GM21528 (cell line): ENCODE measurements at regions not wholly inside any gene's neighbourhood (a gene's known extent, or its start where the extent isn't known, plus 50 kb on each side); places are given as distances from the start of the nearest gene placed in this dataset.

ENCODE experiments used
- ATAC-seq: cut with Tn5 transposase; IDR thresholded peaks from one replicate; pipeline ENCODE4 v1.9.1; 2021; ENCODE audit warnings: mild to moderate bottlenecking, moderate library complexity; ENCODE audit not compliant: unreplicated experiment, low FRiP score

DNA sequence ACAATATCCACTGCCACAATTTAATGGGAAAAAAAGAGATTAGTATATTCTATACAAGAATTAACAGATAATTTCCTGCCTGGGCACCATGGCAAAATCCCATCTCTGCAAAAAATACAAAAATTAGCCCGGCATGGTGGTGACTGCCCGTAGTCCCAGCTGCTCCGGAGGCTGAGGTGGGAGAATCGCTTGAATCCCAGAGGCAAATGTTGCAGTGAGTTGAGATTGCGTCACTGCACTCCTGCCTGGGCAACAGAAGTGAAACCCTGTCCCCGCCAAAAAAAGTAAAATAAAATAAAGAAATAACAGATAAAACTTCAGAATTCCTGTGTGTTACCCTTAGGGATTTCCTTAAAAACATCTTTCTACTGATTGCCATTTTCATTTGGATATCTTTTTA lies 1194.8 kb upstream of the PIK3C3 start:
- ATAC-seq: no peak

DNA sequence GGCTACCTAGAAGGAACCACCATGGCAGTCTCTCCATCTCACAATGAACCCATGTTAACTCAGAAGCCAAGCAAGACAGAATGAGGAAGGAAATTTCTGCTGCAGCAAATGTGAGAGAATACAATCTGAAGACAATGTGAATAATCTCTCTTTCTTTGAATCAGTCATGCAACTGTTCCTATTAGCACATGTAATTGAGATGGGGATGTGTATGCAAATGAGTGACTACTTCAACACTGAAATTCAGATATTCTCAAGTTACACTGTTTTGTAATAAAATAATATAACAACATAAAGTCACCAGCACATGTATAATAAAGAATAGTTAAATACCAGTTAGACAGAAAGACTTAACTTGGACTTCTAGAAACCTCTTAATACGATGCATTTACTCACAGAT lies 1200.6 kb upstream of the PIK3C3 start:
- no peak for ATAC-seq

DNA sequence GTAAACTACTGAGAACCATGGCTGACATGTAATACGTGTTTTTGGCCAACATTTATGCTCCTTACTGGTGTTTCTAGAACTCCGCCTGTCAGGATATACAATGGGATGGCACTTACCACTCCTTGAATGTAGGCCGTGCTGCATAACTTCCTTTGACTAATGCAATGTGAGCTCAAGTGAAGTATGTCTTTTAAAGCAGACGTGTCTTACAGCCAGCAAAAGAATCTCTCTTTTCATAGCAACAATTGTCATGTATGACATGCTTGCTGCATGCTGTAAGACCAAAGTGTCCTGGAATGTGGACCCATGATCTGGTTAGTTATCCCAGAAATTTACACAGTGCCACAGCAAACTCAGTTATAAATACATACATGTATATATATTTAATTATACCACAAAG lies 1202.7 kb upstream of the PIK3C3 start:
- no peak for ATAC-seq

DNA sequence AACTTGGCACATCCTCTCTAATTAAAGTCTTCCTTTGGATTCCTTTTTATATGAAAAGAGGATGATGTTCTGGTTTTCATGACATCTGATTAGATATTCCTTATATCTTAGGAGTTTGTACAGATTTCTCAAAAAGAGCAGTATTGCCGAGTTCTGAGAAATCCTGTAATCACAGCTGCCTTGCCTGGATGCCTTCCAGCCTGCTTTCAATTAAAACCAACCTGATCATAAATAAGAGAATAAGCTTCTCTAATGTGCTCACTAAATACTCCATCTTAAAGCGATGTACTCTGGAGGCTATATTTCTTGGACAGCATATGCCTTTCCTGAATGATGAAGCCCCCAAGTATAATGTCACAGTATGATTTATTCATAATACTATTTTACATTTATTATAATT lies 1203.8 kb upstream of the PIK3C3 start:
- ATAC-seq: no peak

DNA sequence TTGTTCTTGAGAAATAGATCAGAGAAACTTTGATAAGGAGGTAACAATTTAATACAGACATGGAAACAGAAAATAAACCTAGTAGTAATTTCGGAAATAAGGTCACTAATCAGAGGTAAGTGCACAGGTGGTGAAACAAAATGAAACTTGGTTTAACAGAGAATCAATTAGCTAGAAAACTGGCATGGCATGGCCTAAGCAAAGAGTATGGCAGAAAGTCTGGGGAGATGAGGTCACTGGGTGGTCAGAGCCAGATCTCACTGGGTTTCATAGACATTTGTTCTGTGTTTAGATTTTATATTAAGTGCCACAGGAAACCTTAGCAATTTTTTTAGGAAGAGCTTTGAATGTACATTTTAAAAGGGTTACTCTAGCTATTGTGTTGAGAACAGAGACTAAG lies 1216.0 kb upstream of the PIK3C3 start:
- ATAC-seq: no peak

DNA sequence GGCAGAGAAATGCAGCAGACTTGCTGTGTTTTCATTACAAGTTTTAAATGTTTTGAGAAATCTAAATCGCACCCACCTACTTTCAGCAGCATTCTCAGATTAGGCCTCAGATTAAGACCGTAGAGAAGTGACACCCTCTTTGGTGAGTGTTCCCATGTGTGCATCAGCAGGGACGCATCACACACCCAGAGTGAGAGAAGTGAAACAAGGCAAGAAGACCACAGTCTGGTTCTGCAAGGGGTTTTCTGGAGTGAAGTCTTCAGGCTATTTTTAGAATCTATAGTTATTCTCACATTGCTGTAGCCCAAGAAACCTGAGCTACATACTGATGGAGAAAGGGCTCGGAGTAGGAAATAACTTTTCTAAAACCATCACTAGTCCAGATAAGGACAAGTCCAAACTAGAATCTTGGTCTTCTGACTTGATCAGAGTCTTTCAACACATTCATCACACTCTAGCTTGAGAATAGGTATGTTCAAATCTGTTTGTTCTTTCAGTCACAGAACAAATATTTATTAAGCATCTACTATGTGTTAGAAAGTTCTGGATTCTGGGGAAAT lies 1216.6 kb upstream of the PIK3C3 start:
- ATAC-seq: no peak

DNA sequence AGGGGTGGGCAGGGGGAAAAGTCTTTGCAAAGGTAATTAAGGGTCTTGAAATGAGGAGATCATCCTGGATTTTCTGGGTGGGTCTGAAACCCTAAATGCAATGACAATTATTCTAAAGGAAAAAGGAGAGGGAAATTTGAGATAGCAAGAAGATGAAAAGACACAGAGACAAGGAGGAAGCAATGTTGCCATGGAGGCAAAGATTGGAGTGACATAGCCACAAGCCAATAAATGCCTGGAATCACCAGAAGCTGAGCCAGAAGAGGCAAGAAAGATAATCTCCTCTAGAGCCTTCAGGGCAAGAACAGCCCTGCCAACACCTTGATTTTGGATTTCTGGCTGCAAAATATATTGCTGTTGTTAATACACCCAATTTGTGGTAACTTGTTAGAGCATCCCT lies 1246.3 kb upstream of the PIK3C3 start:
- ATAC-seq: no peak

DNA sequence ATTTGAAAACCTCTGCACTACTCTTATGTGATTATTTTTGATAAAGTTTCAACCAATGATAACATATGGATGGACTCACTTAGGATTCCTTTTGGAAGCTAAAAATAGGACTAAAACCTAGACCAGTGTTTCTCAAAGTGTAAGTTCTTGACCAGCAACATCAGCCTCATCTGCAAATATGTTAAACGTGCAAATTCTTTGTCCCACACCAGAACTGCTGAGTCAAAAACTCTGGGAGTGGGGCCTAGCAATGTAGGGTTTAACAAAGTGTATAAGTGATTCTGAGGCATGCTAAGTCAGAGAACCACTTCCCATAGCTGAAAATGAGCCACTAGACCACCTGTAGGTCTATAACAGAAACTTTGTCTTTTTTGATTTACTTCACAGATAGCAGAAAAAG lies 1247.2 kb upstream of the PIK3C3 start:
- no peak for ATAC-seq

DNA sequence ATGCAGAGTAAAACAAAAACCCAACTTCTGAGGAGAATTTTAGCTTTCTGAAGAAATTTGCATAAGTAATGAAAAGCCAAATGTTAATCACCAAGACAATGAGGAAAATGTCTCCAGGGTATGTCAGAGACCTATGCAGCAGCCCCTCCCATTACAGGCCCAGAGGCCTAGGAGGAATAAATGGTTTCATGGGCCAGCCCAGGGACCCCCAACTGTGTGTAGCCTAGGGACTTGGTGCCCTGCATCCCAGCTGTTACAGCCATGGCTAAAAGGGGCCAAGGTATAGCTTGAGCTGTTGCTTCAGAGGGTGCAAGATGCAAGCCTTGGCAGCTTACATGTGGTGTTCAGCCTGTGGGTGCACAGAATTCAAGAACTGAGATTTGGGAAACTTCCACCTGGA lies 1256.9 kb upstream of the PIK3C3 start:
- no peak for ATAC-seq

DNA sequence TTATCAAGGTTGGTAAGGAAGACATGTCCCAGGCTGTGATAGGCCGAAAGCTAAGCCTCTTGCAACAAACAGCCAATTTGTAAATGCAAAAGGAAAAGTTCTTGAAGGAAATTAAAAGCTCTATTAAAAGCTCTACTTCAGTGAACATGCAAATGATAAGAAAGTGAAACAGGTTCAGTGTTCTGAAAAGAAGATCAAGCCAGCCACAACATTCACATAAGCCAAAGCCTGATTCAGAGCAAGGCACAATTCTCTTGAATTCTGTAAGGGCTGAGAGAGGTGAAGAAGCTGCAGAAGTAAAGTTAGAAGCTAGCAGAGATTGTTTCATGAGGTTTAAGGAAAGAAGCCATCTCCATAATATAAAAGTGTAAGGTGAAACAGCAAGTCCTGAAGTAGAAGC lies 1259.5 kb upstream of the PIK3C3 start:
- no peak for ATAC-seq

DNA sequence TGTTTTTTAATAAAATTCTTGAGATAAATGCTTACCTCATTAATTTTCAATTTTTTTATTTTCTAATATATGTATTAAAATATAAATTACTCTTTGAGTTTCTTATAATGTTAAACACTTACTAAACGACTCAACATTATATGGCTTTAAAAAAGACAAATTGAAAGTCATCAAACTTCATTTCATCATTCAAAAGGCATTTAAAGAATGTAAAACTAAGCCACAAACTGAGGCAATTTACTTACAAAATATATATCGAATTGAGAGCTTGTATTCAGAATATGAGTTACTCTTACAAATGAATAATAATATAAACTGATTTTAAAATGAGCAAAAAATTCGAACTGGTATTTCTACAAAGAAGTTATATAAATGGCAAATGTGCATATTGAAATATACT lies 1262.2 kb upstream of the PIK3C3 start:
- no peak for ATAC-seq

DNA sequence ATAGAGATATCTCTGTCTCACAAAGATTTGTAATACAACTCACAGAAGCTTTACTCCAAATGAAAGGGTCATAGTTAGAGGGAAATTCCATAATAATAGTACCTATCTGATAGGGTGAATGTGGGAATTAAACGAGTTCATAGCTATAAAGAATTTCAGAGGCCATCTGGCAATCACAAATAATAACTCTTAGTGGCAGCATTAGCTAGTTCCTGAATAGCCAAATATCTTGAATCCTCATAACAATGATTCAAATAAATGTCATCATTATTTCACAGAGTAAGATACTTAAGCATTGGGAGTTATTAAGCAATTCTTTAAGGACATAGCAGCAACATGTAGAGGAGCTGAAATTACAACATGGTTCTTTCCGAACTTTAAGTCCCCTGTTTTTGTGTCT lies 1265.0 kb upstream of the PIK3C3 start:
- ATAC-seq: no peak

DNA sequence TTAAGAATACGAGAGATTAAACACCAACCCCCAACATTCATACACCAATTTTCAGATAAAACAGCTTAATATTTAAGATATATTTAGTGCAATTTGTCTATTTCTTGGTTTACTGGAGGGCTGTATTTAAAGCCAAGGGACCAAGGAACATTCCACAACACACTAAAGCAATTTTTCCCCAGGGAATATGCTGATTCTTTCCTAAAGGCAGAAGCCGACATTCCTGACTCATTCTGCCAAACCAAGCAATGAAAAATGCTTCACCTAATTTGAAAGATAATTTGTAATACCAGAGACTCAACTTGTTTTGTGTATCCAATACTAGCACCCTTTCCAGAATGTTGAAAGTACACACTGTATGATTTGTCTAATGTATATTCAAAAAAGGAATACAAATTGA lies 1267.6 kb upstream of the PIK3C3 start:
- no peak for ATAC-seq

DNA sequence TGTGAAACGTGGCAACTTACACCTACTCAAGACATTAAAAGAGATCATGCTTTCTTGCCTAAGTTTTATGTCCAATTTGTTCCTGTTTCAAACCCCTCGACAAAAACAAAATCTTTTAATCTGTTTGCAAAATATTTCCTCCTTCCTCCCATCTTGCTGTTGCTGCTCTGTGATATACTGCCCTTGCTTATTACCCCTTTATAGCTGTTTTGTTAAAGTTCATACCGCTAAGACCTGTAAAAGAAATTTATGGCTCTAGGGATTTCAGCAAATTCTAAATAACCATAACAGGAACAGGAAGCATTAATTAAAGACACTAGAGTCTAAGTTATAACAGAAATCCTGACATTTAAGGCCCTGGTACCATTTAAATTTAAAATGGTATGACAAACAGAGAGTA lies 1268.2 kb upstream of the PIK3C3 start:
- ATAC-seq: no peak

DNA sequence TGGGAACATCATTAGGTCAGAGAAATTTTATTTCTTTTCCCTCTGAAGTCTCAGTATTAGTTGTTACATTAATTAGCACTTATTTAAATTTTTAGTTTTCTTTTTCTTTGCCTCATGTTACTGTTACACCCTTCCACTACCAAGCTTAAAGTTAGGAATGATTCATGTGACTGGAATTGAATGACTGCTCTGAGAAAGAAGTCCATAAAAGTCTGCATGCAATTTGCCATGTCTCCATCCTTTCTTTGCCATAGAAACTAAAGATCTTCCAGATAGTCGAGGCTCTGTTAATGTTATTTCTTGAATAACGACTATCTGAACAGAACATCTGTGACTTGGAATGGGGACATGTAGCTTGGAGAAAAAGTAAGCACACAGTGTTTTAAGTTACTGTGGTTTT lies 1269.8 kb upstream of the PIK3C3 start:
- ATAC-seq: no peak

DNA sequence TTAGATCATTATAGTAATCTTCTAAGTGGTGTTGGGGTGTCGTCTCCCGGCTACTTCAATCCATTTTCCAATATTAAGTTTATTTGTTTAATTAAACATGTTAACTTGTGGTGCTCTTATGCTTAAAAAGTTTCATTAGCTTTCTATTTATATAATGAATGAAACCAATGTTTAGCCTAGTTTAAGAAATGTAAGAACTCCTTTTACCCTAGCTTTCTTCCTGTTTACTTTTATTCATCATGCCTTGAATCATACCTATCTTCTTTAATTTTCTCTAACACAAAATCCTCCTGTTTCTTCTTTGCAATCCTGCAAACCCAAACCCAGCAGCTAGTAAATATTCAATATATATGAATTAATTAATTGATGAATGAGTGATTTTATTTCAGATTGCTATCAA lies 1276.7 kb upstream of the PIK3C3 start:
- ATAC-seq: no peak

DNA sequence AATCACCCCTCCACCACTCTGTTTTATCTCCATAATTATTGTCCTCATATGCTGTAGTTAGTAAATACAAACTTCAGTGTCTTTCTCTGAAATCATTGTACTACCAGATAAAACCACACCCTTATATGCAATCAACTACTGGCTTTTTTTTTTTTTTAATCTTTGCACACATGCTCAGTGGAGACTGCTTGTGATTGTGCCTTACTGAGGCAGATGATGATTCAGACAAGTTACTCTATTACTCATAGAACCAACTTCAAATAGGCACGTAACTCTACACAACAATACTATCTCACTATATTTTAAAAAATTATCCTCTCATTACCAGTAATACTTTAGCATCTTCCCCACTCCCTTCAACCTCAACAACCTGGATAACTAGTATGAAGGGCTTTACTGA lies 1278.4 kb upstream of the PIK3C3 start:
- no peak for ATAC-seq

DNA sequence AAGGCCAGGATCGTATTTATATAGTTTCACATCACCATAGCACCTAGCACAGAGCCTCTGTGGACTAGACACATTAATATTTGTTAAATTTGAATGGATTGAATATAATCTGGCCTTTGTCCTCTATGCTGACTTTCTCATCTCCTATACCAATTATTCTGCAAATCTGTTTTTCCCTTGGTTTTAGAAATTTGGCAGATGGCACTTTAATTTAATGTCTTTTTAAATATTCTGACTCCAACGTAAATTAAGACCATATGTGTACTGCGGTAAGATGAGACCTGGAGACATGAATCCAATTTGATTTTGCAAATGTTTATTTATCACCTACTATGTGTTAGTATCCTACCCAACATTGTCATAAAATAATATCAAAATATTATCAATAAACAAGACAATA lies 1281.9 kb upstream of the PIK3C3 start:
- ATAC-seq: no peak

DNA sequence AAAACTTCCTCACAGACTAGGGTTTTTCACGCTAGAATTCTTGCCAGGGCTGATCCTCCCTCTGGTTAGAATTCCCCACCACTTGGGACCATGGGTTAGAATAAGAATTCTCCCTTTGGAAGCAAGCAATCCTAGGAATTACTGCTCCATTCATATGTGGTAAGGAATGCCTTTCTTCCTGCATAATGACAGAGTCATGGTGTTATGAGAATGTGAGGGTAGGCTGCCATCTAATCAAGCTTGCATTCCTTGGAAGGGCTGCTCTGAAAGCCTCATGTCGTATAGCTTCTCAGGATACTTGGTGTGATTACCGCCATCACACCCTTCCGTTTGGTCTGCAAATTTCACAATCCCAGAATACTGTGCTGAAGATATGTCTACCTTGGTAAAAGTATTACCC lies 1282.4 kb upstream of the PIK3C3 start:
- no peak for ATAC-seq

DNA sequence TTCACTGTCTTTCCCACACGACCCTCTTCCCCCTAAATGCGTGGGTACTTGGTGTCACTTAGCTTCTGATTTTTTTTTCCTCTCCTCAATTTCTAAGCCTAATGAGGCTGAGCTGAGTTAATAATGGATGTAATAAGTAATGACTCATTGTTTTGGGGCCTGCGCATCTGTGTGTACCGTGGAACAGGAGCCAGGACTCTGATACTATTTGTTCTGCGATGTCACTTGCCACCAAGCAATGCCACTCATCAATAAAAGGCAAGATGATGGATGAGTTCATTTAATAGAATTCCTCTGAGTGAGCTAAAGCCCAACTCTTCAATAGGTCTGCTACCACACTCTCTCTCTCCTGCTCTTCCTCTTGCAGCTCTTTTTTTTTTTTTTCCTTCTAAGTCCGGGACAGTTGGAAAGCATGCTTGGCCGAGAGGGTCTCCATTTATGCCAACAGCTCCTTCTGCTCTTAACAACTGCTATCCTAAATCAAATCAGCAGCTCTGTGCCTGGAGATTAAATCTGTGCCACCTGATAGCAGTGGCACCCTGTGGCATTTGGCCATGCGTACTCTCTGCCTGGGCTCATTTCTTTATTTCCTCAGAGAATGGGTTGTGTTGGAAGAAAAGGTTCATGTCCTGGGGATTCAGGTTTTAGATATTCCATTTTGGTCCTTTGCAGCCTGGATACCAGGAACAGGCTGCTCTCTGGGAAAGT lies 1284.2 kb upstream of the PIK3C3 start:
- no peak for ATAC-seq

DNA sequence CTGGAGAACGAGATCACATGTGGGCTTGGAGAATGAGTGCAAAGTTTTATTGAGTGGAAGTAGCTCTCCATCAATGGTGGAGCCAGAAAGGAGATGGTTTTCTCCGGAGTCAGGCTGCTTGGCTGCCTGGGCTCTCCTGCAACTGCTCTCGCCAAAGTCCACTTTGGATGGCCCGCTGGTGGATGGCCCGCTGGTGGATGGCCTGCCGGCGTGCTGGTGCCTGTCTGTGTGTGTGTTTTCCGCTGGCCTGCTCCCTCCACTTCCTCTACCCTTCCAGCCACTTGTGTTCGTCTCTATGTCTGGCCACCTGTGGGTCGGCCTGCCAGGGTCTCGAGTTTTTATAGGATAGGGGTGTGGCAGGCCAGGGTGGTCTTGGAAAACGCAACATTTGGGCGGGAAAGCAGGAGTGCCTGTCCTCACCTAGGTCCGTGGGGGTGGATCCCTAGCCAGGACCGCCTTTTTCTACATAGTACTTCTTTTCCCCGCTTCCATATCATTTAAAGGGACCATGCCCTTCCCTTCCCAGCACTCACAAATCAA lies 1292.1 kb upstream of the PIK3C3 start:
- no peak for ATAC-seq

DNA sequence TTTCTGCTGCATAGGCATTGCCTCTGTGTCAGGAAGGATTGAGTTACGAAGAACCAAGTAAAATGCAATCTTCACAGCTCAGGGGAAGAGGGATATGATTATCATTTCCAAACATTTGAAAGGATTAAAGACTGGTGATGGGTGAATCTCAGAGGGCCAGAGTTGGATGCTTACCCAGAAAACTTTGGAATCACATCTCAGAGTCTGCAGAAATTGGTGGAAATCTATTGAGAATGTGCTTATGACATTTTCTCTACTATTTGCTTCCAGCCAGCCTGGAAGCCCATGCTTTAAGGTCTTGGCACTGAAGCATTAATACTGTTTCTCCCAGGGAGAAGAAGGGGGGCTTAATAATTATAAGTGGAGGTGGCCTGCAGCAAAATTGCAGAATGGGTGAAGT lies 1301.4 kb upstream of the PIK3C3 start:
- no peak for ATAC-seq

DNA sequence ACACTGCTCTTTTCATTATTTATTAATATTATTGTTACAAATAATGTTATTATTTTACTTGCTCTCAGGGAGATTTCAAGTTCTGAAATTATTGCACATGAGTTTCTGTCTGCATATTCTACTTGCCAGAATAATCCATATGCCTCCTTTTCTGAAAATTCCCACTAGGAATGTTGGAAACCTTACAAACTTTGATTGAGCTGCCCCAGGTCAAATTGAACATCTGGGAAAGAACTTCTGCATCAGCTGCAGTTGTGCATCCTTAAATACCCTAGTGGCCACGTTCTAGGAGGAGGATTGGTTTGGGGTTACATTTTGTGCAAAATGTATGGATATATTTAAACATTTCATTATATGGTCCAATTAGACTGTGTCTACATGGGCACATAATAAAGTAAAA lies 1302.7 kb upstream of the PIK3C3 start:
- ATAC-seq: no peak
